Endothelial cell (in vitro differentiated cells): ENCODE measurements at regions not wholly inside any gene's neighbourhood (a gene's known extent, or its start where the extent isn't known, plus 50 kb on each side); places are given as distances from the start of the nearest gene placed in this dataset.
"Not testable (repeated sequence)": the region's sequence is repeated elsewhere in the genome, so short reads cannot be mapped to it uniquely, and the experiment has no call there.

Source experiments
- DNase-seq: peaks from one replicate; pipeline ENCODE4 v3.0.0; 2021; ENCODE audit warnings: low spot score
- H3K27ac Mint-ChIP-seq: one replicate; pipeline ENCODE4 v1.8.0; 2021; ENCODE audit warnings: mixed read lengths, inconsistent platforms; ENCODE audit not compliant: unreplicated experiment
- H3K27me3 Mint-ChIP-seq: one replicate; pipeline ENCODE4 v1.8.0; 2021; ENCODE audit warnings: mild to moderate bottlenecking, moderate library complexity, mixed read lengths, inconsistent platforms; ENCODE audit not compliant: unreplicated experiment
- H3K36me3 Mint-ChIP-seq: one replicate; pipeline ENCODE4 v1.8.0; 2021; ENCODE audit warnings: mild to moderate bottlenecking, low read depth, mixed read lengths, inconsistent platforms; ENCODE audit not compliant: unreplicated experiment
- H3K4me1 Mint-ChIP-seq: one replicate; pipeline ENCODE4 v1.8.0; 2021; ENCODE audit warnings: mild to moderate bottlenecking, mixed read lengths, inconsistent platforms; ENCODE audit not compliant: unreplicated experiment
- H3K4me3 Mint-ChIP-seq: one replicate; pipeline ENCODE4 v1.8.0; 2021; ENCODE audit warnings: mild to moderate bottlenecking, mixed read lengths, inconsistent platforms; ENCODE audit not compliant: unreplicated experiment
- H3K9me3 Mint-ChIP-seq: one replicate; pipeline ENCODE4 v1.8.0; 2021; ENCODE audit warnings: mixed read lengths, inconsistent platforms; ENCODE audit not compliant: unreplicated experiment
- CTCF ChIP-seq: fragments of 200-600 bp; sonication (generic); IDR thresholded peaks from one replicate; pipeline ENCODE4 v1.5.0; 2021; ENCODE audit warnings: antibody characterized with exemption; ENCODE audit not compliant: unreplicated experiment

- Mint-ChIP-seq H3K36me3 (peaks cover 5% of the 10 kb centered on the region), H3K4me3 (no peak overlapping the region), H3K27ac (no peak overlapping the region), H3K9me3 (no peaks in the 10 kb centered on the region), H3K27me3 (peaks cover 8% of the 10 kb centered on the region), H3K4me1 (peaks cover 11% of the 10 kb centered on the region)
- no peak for DNase-seq
- TF ChIP-seq CTCF: no peak
Observed at GRCh38 chr6:110542311-110543024, 66.1 kb upstream of the SLC22A16 start.

GRCh38 chr6:110541701-110542309 is 65.4 kb upstream of the SLC22A16 start:
- no peaks in the 10 kb centered on the region for H3K9me3 Mint-ChIP-seq
- peaks cover 8% of the 10 kb centered on the region for H3K27me3 Mint-ChIP-seq
- peaks cover 5% of the 10 kb centered on the region for H3K36me3 Mint-ChIP-seq
- DNase-seq: no peak
- no peak overlapping the region for H3K27ac Mint-ChIP-seq
- peaks cover 18% of the 10 kb centered on the region for H3K4me1 Mint-ChIP-seq
- TF ChIP-seq CTCF: no peak
- H3K4me3 Mint-ChIP-seq: no peak overlapping the region

GRCh38 chr6:110539277-110540019 is 63.0 kb upstream of the SLC22A16 start:
- not testable (repeated sequence) for H3K36me3 Mint-ChIP-seq, H3K9me3 Mint-ChIP-seq, DNase-seq, H3K27ac Mint-ChIP-seq, H3K4me3 Mint-ChIP-seq, H3K27me3 Mint-ChIP-seq
- peaks cover 24% of the 10 kb centered on the region for H3K4me1 Mint-ChIP-seq

GRCh38 chr6:110538416-110539160 is 62.2 kb upstream of the SLC22A16 start:
- Mint-ChIP-seq H3K4me1 (peaks cover 23% of the 10 kb centered on the region), H3K9me3 (peaks cover 5% of the 10 kb centered on the region), H3K27me3 (peaks cover 2% of the 10 kb centered on the region), H3K27ac (no peak overlapping the region), H3K4me3 (no peak overlapping the region), H3K36me3 (peaks cover 10% of the 10 kb centered on the region)
- no peak for TF ChIP-seq CTCF
- no peak for DNase-seq
